HCT116 (cell line): ENCODE measurements at regions not wholly inside any gene's neighbourhood (a gene's known extent, or its start where the extent isn't known, plus 50 kb on each side); places are given as distances from the start of the nearest gene placed in this dataset.

Experiments used
- ATAC-seq: fragments of 200-7000 bp; cut with Tn5 transposase; 2 replicates; pipeline ENCODE4 v1.9.1; 2020; ENCODE audit warnings: mild to moderate bottlenecking, moderate library complexity
- BruUV-seq: library from RNA; stranded (reverse); fragments of 400-500 nt; replicated peaks from 2 replicates; lab custom pipeline; 2021; lab: Mats Ljungman, UMichigan
- CTCF ChIA-PET: fragments of 300-600 bp; sonication (Branson Sonifier 250); formaldehyde crosslinking; loops from one replicate; lab custom pipeline; 2021; ENCODE audit warnings: antibody characterized with exemption; lab: Charles Lee
- POLR2A ChIA-PET: fragments of 300-600, 350-600 bp; sonication (Branson Sonifier 250); formaldehyde crosslinking; loops from one replicate; lab custom pipeline; 2021; ENCODE audit warnings: antibody characterized with exemption; lab: Charles Lee
- RAD21 ChIA-PET, 2 experiments: fragments of 300-600 bp; sonication (Branson Sonifier 250); formaldehyde crosslinking; loops; one replicate each; lab custom pipeline; 2023; ENCODE audit warnings: low total read pairs in 2 of 2; ENCODE audit not compliant: uncharacterized antibody in 2 of 2, unreplicated experiment in 2 of 2, low non-redundant PET in 1 of 2; lab: Charles Lee
- DNase-seq: peaks from one replicate; pipeline ENCODE4 v3.0.0-alpha.2; 2010; ENCODE audit warnings: low read depth, low spot score
- H2AFZ ChIP-seq: fragments of 200-600 bp; shearing (Covaris generic), sonication (generic); 2 replicates; pipeline ENCODE4 v1.6.1; 2017; ENCODE audit warnings: low read depth, mixed run types, mixed read lengths, antibody characterized with exemption, low read length; ENCODE audit not compliant: poor library complexity, severe bottlenecking
- H3K27ac ChIP-seq: 2 replicates; pipeline ENCODE4 v1.5.1; 2012; ENCODE audit warnings: low read depth, low read length
- H3K27me3 ChIP-seq: fragments of 200-600 bp; sonication (generic); 2 replicates; pipeline ENCODE4 v1.6.1; 2016; ENCODE audit warnings: mixed run types, low read length, mixed read lengths; ENCODE audit not compliant: insufficient read depth
- H3K36me3 ChIP-seq, 2 experiments: fragments of 200-500 bp in 1 of 2; fragments of 200-600 bp in 1 of 2; sonication (Bioruptor generic) in 1 of 2; sonication (generic) in 1 of 2; 2 replicates each; pipeline versions ENCODE4 v1.5.1 to v1.6.1; 2014 to 2016; ENCODE audit warnings: low read length in 2 of 2, inconsistent platforms in 1 of 2, mixed read lengths in 1 of 2, mixed run types in 1 of 2; ENCODE audit not compliant: insufficient read depth in 2 of 2, control insufficient read depth in 1 of 2
- H3K4me1 ChIP-seq, 2 experiments: fragments of 200-600 bp in 1 of 2; sonication (generic) in 1 of 2; 2 replicates each; pipeline versions ENCODE4 v1.5.1 to v1.6.1; 2012 to 2017; ENCODE audit warnings: low read length in 2 of 2, inconsistent platforms in 1 of 2, mild to moderate bottlenecking in 1 of 2, mixed read lengths in 1 of 2, mixed run types in 1 of 2, moderate library complexity in 1 of 2; ENCODE audit not compliant: insufficient read depth in 2 of 2, control insufficient read depth in 1 of 2
- H3K4me2 ChIP-seq: fragments of 200-600 bp; sonication (generic); 2 replicates; pipeline ENCODE4 v1.6.1; 2017; ENCODE audit warnings: mixed run types, low read length, mixed read lengths
- H3K4me3 ChIP-seq, 2 experiments: fragments of 200-600 bp in 1 of 2; sonication (generic) in 1 of 2; replicated peaks in 1 of 2; 2 replicates each; pipeline ENCODE4 v1.5.1; 2011 to 2016; ENCODE audit warnings: low read length in 2 of 2, control low read depth in 1 of 2, low read depth in 1 of 2, mild to moderate bottlenecking in 1 of 2, mixed read lengths in 1 of 2, mixed run types in 1 of 2
- H3K79me2 ChIP-seq: fragments of 200-600 bp; sonication (generic); 2 replicates; pipeline ENCODE4 v1.6.1; 2017; ENCODE audit warnings: mild to moderate bottlenecking, mixed run types, low read length, moderate library complexity, mixed read lengths; ENCODE audit not compliant: insufficient read depth
- H3K9ac ChIP-seq: fragments of 200-600 bp; sonication (generic); 2 replicates; pipeline ENCODE4 v1.6.1; 2016; ENCODE audit warnings: low read length, mixed read lengths
- H3K9me2 ChIP-seq: fragments of 200-600 bp; sonication (generic), shearing (Covaris generic); 2 replicates; pipeline ENCODE4 v1.6.1; 2017; ENCODE audit warnings: mixed run types, mild to moderate bottlenecking, moderate library complexity; ENCODE audit not compliant: insufficient read depth
- H3K9me3 ChIP-seq, 2 experiments: fragments of 200-500 bp in 1 of 2; fragments of 200-600 bp in 1 of 2; sonication (Bioruptor generic) in 1 of 2; sonication (generic) in 1 of 2; 2 replicates each; pipeline ENCODE4 v1.6.1; 2014 to 2017; ENCODE audit warnings: low read length in 2 of 2, mixed read lengths in 2 of 2, inconsistent platforms in 1 of 2, low read depth in 1 of 2, mild to moderate bottlenecking in 1 of 2, mixed run types in 1 of 2, moderate library complexity in 1 of 2; ENCODE audit not compliant: control insufficient read depth in 1 of 2, insufficient read depth in 1 of 2
- H4K20me1 ChIP-seq: fragments of 200-600 bp; sonication (generic), shearing (Covaris generic); 2 replicates; pipeline ENCODE4 v1.6.1; 2017; ENCODE audit warnings: mixed run types, mild to moderate bottlenecking, moderate library complexity; ENCODE audit not compliant: insufficient read depth
- CBX3 ChIP-seq: IDR thresholded peaks from 2 replicates; pipeline ENCODE4 v1.6.1; 2012; ENCODE audit warnings: low read depth
- CEBPB ChIP-seq: IDR thresholded peaks from 2 replicates; pipeline ENCODE4 v1.6.1; 2012; ENCODE audit warnings: low read depth
- EGR1 ChIP-seq: IDR thresholded peaks from 2 replicates; pipeline ENCODE4 v1.6.1; 2012; ENCODE audit warnings: low read depth
- EZH2 ChIP-seq: fragments of 200-600 bp; sonication (generic); IDR thresholded peaks from 2 replicates; pipeline ENCODE4 v1.6.1; 2017; ENCODE audit warnings: antibody characterized with exemption, mixed run types
- FOSL1 ChIP-seq: IDR thresholded peaks from 2 replicates; pipeline ENCODE4 v1.6.1; 2012; ENCODE audit warnings: low read depth
- JUND ChIP-seq: IDR thresholded peaks from 2 replicates; pipeline ENCODE4 v1.6.1; 2012
- POLR2A ChIP-seq: IDR thresholded peaks from 2 replicates; pipeline ENCODE4 v1.7.0; 2011; ENCODE audit warnings: borderline replicate concordance; ENCODE audit not compliant: insufficient read depth, insufficient read length; ENCODE audit errors: extremely low read depth
- POLR2AphosphoS5 ChIP-seq: IDR thresholded peaks from 2 replicates; pipeline ENCODE4 v1.6.1; 2011; ENCODE audit warnings: mild to moderate bottlenecking, low read depth, low read length, moderate library complexity
- RAD21 ChIP-seq: IDR thresholded peaks from 2 replicates; pipeline ENCODE4 v1.6.1; 2012; ENCODE audit warnings: low read depth, mild to moderate bottlenecking
- SP1 ChIP-seq: IDR thresholded peaks from 2 replicates; pipeline ENCODE4 v1.6.1; 2012; ENCODE audit warnings: low read depth
- SRF ChIP-seq: IDR thresholded peaks from 2 replicates; pipeline ENCODE4 v1.6.1; 2012; ENCODE audit warnings: low read depth
- TCF7L2 ChIP-seq: IDR thresholded peaks from 2 replicates; pipeline ENCODE4 v1.7.0; 2011; ENCODE audit warnings: borderline replicate concordance, inconsistent platforms; ENCODE audit not compliant: insufficient read depth, insufficient read length; ENCODE audit errors: extremely low read depth
- ZBTB33 ChIP-seq: IDR thresholded peaks from 2 replicates; pipeline ENCODE4 v1.6.1; 2011; ENCODE audit warnings: mild to moderate bottlenecking, low read length, moderate library complexity; ENCODE audit not compliant: insufficient replicate concordance; ENCODE audit errors: extremely low read depth
- intact Hi-C: fragments of 100-400 bp; cut with micrococcal nuclease; formaldehyde crosslinking; loops from 2 replicates; pipeline ENCODE4 v1.10.0; 2022
- TF ChIP-seq, protein P1 (sequence below): IDR thresholded peaks from 2 replicates; pipeline ENCODE4 v1.6.1; 2012

DNA sequence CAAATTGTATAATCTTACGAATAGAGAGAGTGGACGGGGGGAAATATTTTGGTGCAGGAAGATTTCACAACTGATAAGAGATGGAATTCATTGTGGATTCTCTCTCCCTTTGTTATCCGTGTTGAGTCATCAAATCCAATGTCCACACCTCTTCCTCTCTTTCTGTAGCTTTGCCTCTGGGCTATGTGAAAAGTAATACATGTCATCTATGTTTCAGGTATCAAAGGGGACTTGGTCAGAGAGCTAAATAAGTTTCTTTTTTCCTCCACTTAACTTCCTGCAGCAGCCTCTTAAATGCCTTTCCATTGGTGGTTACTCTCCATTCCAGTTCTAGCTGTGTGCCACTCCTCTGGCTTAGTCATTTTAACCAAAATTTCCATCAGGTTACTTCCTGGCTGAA is 169.3 kb upstream of the NXPH2 start:
- Histone ChIP-seq H3K9me3 (no peaks in the 10 kb centered on the region; a peak in 1 of 4 replicates), H3K4me2 (peak overlapping the region; percentile 58), H2AFZ (no peak overlapping the region), H3K27me3 (peaks cover 24% of the 10 kb centered on the region), H3K27ac (peak overlapping the region; percentile 45; the same call in 1 of the 2 replicates), H3K9me2 (no peaks in the 10 kb centered on the region), H3K36me3 (no peaks in the 10 kb centered on the region), H4K20me1 (no peaks in the 10 kb centered on the region), H3K79me2 (no peaks in the 10 kb centered on the region), H3K9ac (0 out of 2 replicates have a peak overlapping the region, but pooled peaks have one; percentile 14), H3K4me1 (peaks cover 27 to 44% of the 10 kb centered on the region in 2 experiments), H3K4me3 (0 out of 4 replicates have a peak overlapping the region, but pooled peaks of 1 of the 2 experiments have one; percentile 4)
- ATAC-seq (peak; percentile 67), DNase-seq (peak; percentile 85)
- CTCF ChIA-PET: interaction anchor here (1.8 kb wide), 1 partner anchor 82 kb away, joined by 6 read pairs; no protein-coding TSS in a partner anchor
- intact Hi-C loops: no loop called here
- RAD21 ChIA-PET: no interaction called here
- no TSS peak for BruUV-seq
- TF ChIP-seq JUND (peak; percentile 88), RAD21 (no peak), FOSL1 (peak; percentile 83), POLR2A (no peak), CBX3 (peak; percentile 69), CEBPB (peak; percentile 96), EZH2 (no peak), ZBTB33 (no peak), POLR2AphosphoS5 (peak; percentile 53; the same call in 1 of the 2 replicates), SRF (0 out of 2 replicates have a peak, but pooled peaks have one; percentile 14), TCF7L2 (peak; percentile 79), SP1 (peak; percentile 95), EGR1 (no peak)
- TF ChIP-seq, protein P1, sequence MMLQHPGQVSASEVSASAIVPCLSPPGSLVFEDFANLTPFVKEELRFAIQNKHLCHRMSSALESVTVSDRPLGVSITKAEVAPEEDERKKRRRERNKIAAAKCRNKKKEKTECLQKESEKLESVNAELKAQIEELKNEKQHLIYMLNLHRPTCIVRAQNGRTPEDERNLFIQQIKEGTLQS: peak; percentile 41
- POLR2A ChIA-PET: no interaction called here
